OCI-LY3 (cell line): ENCODE measurements at regions not wholly inside any gene's neighbourhood (a gene's known extent, or its start where the extent isn't known, plus 50 kb on each side); places are given as distances from the start of the nearest gene placed in this dataset.
"Not testable (repeated sequence)": the region's sequence is repeated elsewhere in the genome, so short reads cannot be mapped to it uniquely, and the experiment has no call there.

Experiments
- H2AFZ ChIP-seq: fragments of 200-600, 300-600 bp; shearing (Covaris generic); 2 replicates; pipeline ENCODE4 v1.6.0; 2014; ENCODE audit warnings: antibody characterized with exemption, low read depth, low read length
- H3K27ac ChIP-seq: fragments of 200-600, 300-600 bp; sonication (generic); 2 replicates; pipeline ENCODE4 v1.5.1; 2014; ENCODE audit warnings: mild to moderate bottlenecking, low read length, moderate library complexity, mixed read lengths
- H3K27me3 ChIP-seq: fragments of 200-600, 300-600 bp; sonication (generic); 2 replicates; pipeline ENCODE4 v1.6.1; 2014; ENCODE audit warnings: low read depth, low read length, mixed read lengths
- H3K36me3 ChIP-seq: fragments of 200-600, 300-600 bp; sonication (generic); replicated peaks from 2 replicates; pipeline ENCODE3; 2014; ENCODE audit warnings: low read depth, low read length, mixed read lengths
- H3K4me1 ChIP-seq: fragments of 300-600, 200-600 bp; sonication (generic); 2 replicates; pipeline ENCODE4 v1.6.1; 2014; ENCODE audit warnings: low read length, mixed read lengths
- H3K4me2 ChIP-seq: fragments of 200-600, 300-600 bp; sonication (generic); 2 replicates; pipeline ENCODE4 v1.6.1; 2014; ENCODE audit warnings: low read length, mixed read lengths
- H3K4me3 ChIP-seq: fragments of 300-600, 200-600 bp; sonication (generic); 2 replicates; pipeline ENCODE4 v1.5.1; 2014; ENCODE audit warnings: antibody characterized with exemption, mild to moderate bottlenecking, low read length, moderate library complexity
- H3K79me2 ChIP-seq: fragments of 300-600, 200-600 bp; shearing (Covaris generic); 2 replicates; pipeline ENCODE4 v1.6.1; 2014; ENCODE audit warnings: mild to moderate bottlenecking, low read length, mixed read lengths
- H3K9ac ChIP-seq: fragments of 300-600, 200-600 bp; shearing (Covaris generic); 2 replicates; pipeline ENCODE4 v1.6.0; 2014; ENCODE audit warnings: mild to moderate bottlenecking, low read length, moderate library complexity
- H3K9me3 ChIP-seq: fragments of 200-600, 300-600 bp; shearing (Covaris generic); 2 replicates; pipeline ENCODE4 v1.6.1; 2014; ENCODE audit warnings: low read length, mixed read lengths; ENCODE audit not compliant: insufficient read depth
- H4K20me1 ChIP-seq: fragments of 200-600, 300-600 bp; sonication (generic); 2 replicates; pipeline ENCODE4 v1.6.1; 2016; ENCODE audit warnings: low read length, mixed read lengths; ENCODE audit not compliant: insufficient read depth
- EZH2phosphoT487 ChIP-seq: fragments of 200-600 bp; shearing (Covaris generic); IDR thresholded peaks from 2 replicates; pipeline ENCODE4 v1.6.1; 2018; ENCODE audit warnings: antibody characterized with exemption, mixed run types, low read depth
- TF ChIP-seq, protein P1 (sequence below): fragments of 200-600, 300-600 bp; sonication (generic); IDR thresholded peaks from 2 replicates; pipeline ENCODE4 v1.5.1; 2014; ENCODE audit warnings: antibody characterized with exemption, low read length, low read depth

- Histone ChIP-seq H3K9ac (no peak overlapping the region), H2AFZ (no peak overlapping the region), H3K27ac (no peak overlapping the region), H3K27me3 (peaks cover 4% of the 10 kb centered on the region; the same call in 1 of the 2 replicates), H3K36me3 (no peaks in the 10 kb centered on the region), H3K4me3 (no peak overlapping the region), H3K9me3 (no peaks in the 10 kb centered on the region), H3K4me2 (no peak overlapping the region), H3K4me1 (no peaks in the 10 kb centered on the region), H3K79me2 (no peaks in the 10 kb centered on the region), H4K20me1 (no peaks in the 10 kb centered on the region)
- no peak for TF ChIP-seq EZH2phosphoT487
- TF ChIP-seq, protein P1, sequence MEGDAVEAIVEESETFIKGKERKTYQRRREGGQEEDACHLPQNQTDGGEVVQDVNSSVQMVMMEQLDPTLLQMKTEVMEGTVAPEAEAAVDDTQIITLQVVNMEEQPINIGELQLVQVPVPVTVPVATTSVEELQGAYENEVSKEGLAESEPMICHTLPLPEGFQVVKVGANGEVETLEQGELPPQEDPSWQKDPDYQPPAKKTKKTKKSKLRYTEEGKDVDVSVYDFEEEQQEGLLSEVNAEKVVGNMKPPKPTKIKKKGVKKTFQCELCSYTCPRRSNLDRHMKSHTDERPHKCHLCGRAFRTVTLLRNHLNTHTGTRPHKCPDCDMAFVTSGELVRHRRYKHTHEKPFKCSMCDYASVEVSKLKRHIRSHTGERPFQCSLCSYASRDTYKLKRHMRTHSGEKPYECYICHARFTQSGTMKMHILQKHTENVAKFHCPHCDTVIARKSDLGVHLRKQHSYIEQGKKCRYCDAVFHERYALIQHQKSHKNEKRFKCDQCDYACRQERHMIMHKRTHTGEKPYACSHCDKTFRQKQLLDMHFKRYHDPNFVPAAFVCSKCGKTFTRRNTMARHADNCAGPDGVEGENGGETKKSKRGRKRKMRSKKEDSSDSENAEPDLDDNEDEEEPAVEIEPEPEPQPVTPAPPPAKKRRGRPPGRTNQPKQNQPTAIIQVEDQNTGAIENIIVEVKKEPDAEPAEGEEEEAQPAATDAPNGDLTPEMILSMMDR = no peak
These were observed 106.5 kb upstream of the SETMAR start for GRCh38 chr3:4196506-4197147.

GRCh38 chr3:4197670-4198069 is 105.5 kb upstream of the SETMAR start:
- H3K36me3 ChIP-seq = no peaks in the 10 kb centered on the region
- H3K9me3 ChIP-seq = no peaks in the 10 kb centered on the region
- H3K4me1 ChIP-seq = no peaks in the 10 kb centered on the region
- TF ChIP-seq, protein P1 = no peak
- no peak for TF ChIP-seq EZH2phosphoT487
- no peak overlapping the region for H3K27ac ChIP-seq
- H3K27me3 ChIP-seq = peaks cover 4% of the 10 kb centered on the region; the same call in 1 of the 2 replicates
- H2AFZ ChIP-seq = no peak overlapping the region
- no peak overlapping the region for H3K4me3 ChIP-seq
- no peaks in the 10 kb centered on the region for H3K79me2 ChIP-seq
- no peak overlapping the region for H3K9ac ChIP-seq
- H4K20me1 ChIP-seq = no peaks in the 10 kb centered on the region
- H3K4me2 ChIP-seq = no peak overlapping the region

GRCh38 chr3:4198491-4198890 is 104.7 kb upstream of the SETMAR start:
- H3K4me1 ChIP-seq = no peaks in the 10 kb centered on the region
- H3K9me3 ChIP-seq = no peaks in the 10 kb centered on the region
- TF ChIP-seq, protein P1 = no peak
- TF ChIP-seq EZH2phosphoT487 = no peak
- no peak overlapping the region for H3K4me3 ChIP-seq
- H3K27ac ChIP-seq = no peak overlapping the region
- no peaks in the 10 kb centered on the region for H3K79me2 ChIP-seq
- no peaks in the 10 kb centered on the region for H3K36me3 ChIP-seq
- peaks cover 4% of the 10 kb centered on the region; the same call in 1 of the 2 replicates for H3K27me3 ChIP-seq
- no peaks in the 10 kb centered on the region for H4K20me1 ChIP-seq
- H2AFZ ChIP-seq = no peak overlapping the region
- H3K4me2 ChIP-seq = no peak overlapping the region
- no peak overlapping the region for H3K9ac ChIP-seq

- not testable (repeated sequence) for H3K4me1 ChIP-seq, H2AFZ ChIP-seq, H3K27me3 ChIP-seq, H3K27ac ChIP-seq, H3K4me3 ChIP-seq, H3K36me3 ChIP-seq, H3K9me3 ChIP-seq, H3K9ac ChIP-seq, H3K79me2 ChIP-seq, H3K4me2 ChIP-seq, H4K20me1 ChIP-seq
These were observed 98.4 kb upstream of the SETMAR start for GRCh38 chr3:4204776-4205175.

- no peak overlapping the region for H3K9ac ChIP-seq
- no peak for TF ChIP-seq EZH2phosphoT487
- TF ChIP-seq, protein P1 = no peak
- H3K36me3 ChIP-seq = no peaks in the 10 kb centered on the region
- H3K79me2 ChIP-seq = no peaks in the 10 kb centered on the region
- no peaks in the 10 kb centered on the region for H4K20me1 ChIP-seq
- no peaks in the 10 kb centered on the region for H3K4me1 ChIP-seq
- no peaks in the 10 kb centered on the region for H3K9me3 ChIP-seq
- H3K4me2 ChIP-seq = no peak overlapping the region
- 0 out of 2 replicates have a peak, but pooled peaks cover 3% of the 10 kb centered on the region for H3K27me3 ChIP-seq
- no peak overlapping the region for H2AFZ ChIP-seq
- no peak overlapping the region for H3K4me3 ChIP-seq
- H3K27ac ChIP-seq = no peak overlapping the region
These were observed 95.5 kb upstream of the SETMAR start for GRCh38 chr3:4207672-4208071.
